COLO668 (cell line): ENCODE measurements at regions not wholly inside any gene's neighbourhood (a gene's known extent, or its start where the extent isn't known, plus 50 kb on each side); places are given as distances from the start of the nearest gene placed in this dataset.
A peak's percentile ranks its signal among the peaks of the same experiment; 100 is the strongest.

Experiments
- DNase-seq: peaks from one replicate; lab custom pipeline; 2025; ENCODE audit not compliant: unreplicated experiment; lab: John Stamatoyannopoulos, UW

GRCh38 chr15:29612096-29612495, 210.2 kb downstream of the TJP1 start:
- DNase-seq = no peak

- DNase-seq = no peak
Observed at GRCh38 chr15:29611057-29611456, 211.2 kb downstream of the TJP1 start.

- no peak for DNase-seq
Observed at GRCh38 chr15:29601811-29602210, 220.5 kb downstream of the TJP1 start.

DNA sequence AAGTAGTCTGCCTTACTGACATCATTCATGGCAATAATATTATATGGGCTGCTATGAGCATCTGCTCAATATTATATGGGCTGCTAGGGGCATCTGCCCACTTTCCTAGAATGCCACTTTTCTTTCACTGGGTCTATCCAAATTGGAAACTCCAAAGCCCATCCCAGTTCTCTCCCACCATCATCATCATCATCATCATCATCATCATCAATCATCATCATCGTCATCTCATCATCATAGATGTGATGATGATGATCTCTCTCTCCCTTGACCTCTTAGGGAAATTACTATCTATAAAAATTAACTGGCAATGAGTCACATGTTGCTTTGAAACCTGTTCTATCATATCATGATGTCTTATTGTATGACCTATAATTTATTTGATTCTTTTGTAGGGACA, 222.0 kb downstream of the TJP1 start:
- DNase-seq = no peak

DNA sequence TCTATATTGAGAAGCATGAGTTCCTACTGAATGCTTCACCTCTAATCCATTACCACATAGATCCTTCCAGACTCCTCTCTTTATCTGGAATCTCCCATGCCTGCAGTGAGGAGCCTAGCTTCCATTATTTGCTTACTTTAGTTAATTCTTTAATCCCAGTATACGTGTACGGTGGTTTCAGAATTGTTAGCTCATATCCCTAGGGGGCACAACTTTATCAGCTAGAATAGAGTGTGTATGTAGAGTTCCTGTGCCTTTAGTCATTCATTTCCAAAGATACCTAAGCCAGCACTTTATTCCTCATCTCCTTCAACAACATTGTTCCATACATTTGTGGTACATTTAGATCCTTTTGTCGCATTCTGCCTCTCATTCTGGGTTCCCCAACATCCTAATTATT, 226.0 kb downstream of the TJP1 start:
- no peak for DNase-seq

- DNase-seq = no peak
Observed at GRCh38 chr15:29593629-29594028, 228.6 kb downstream of the TJP1 start.

DNA sequence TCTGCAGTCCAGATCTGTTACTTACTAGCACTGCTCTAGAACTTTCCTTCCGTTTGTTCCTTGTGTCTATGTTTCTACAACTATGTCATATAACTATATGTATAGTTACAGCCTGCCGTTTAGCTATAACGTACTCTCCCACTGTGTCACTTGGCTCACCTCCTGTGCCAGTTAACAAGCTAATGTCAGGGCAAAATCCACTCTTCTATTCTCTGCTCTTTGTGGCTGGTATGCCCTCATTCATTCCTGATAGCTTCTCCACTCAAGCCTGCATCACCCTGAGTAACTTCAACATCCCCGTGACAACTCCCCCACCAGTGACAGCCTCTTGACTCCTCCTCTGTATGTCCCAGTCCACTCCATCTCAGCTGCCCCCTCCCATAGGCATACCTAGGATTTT, 229.2 kb downstream of the TJP1 start:
- no peak for DNase-seq

GRCh38 chr15:29590701-29591100, 231.6 kb downstream of the TJP1 start:
- DNase-seq = no peak

DNA sequence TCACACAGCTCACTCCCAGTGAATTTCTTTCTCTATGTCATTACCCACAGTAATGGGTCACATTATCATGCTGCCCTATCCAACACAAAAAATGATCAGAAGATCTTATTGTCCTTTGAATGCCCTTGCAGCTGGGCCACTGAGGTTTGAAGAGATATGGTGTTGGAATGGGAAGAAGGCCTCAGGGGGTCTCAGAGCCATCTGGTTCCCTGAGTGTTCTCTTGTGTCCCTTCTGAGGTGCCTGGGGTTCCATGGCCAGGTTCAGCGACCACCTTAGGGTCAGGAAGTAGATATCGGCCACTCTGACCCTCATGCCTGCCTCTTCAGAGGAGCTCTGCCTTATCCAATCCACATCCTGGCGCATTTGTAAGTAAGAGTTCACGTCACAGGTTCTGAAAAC, 232.3 kb downstream of the TJP1 start:
- no peak for DNase-seq

GRCh38 chr15:29589416-29589815, 232.9 kb downstream of the TJP1 start:
- DNase-seq = no peak

DNA sequence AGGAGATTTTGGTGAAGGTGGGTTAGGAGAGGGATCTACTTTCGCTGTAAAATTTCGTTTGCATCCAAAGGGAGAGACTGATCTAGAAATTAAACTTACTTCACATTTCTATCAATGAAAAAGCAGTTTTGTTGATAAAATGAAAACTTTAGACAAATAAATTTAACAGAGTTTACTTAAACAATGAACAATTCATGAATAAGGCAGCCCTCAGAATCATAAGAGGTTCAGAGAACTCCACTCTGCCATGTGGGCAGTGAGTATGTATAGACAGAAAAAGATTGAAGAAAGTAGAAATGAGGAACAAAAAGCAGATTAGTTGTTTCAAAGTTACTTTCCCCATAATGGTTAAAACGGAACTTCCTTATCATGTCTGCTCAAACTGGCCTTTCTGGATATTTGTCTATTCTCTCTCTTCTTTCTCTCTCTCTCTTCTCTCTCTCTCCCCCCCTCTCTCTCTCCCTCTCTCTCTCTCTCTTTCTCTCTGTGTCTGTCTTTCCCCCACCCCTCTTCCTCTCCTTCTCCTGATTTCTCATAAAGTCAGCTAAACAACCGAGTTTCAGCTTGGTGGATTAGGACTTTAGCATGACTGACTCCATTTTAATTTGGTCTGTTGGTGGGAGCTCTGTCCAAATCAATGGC, 248.9 kb downstream of the TJP1 start:
- no peak for DNase-seq

DNA sequence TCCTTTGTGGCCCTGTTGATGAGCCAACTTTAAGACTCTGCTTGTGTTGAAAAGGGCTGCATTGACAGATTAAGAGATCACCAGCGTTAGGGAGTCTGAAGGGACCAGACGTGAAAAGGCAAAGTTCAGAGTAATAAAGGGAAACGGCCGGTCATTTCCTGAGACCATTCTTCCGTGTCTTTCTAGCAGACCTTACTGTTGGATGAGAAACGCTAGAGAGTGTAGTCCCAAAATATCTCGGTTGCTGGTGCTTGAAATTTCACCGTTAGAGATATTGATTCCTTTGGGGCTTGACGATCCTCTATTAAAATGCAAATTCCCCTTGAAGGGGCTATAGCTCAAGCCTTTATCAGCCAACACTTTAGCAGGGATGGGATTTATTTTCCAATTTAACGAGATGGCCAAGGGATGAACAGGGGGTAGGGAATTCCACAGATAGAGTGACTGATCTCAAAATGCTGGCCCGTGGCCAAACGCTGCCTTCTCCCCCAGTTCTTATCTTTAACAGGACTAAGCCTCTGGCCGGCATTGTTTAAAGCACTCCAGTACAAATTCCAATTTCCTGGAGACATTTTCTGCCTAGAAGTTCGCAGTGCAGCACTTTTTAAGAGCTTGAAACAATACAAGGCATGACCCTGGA, 250.4 kb downstream of the TJP1 start:
- peak; percentile 42 for DNase-seq

DNA sequence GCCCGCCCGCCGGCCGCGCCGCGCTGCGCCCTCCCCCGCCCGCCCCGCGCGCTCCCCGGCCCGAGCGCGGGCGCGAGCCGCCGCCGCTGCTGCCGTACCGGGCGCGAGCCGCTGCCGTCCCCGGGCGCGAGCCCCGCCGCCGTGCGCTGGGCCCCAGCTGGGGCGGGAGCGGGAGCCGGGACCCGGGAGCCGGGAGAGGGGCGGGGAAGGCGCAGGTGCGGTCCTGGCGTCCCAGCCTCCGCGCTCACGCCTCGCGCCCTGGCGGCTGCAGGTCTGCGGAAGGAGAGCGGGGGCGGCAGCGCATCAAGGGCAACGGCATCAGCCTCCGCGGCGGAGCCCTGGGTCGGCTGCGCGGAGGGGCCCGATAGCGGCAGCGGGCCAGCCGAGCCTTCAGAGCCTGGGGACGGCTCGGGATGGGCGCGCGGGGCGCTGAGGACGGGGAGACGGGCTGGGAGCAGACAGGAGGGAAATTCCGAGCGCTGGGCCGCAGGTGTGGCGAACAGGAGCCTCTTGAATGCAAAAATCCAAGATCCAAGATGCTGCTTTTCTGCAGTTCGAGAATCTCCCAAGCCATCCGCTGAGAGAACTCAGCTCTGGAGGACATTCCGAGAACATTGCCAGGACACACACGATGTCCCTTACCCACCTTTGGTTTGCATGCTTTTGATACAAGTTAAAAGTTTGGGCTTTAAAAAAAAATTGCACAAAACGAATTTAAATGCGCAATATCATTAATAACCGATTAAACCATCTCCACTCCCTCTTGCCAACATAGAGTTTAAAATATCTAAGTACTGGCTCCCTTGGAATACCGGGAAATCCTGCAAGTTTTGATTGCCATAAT, 251.1 kb downstream of the TJP1 start:
- peak; percentile 87 for DNase-seq

- peak; percentile 74 for DNase-seq
Observed at GRCh38 chr15:29570121-29570947, 251.9 kb downstream of the TJP1 start.

DNA sequence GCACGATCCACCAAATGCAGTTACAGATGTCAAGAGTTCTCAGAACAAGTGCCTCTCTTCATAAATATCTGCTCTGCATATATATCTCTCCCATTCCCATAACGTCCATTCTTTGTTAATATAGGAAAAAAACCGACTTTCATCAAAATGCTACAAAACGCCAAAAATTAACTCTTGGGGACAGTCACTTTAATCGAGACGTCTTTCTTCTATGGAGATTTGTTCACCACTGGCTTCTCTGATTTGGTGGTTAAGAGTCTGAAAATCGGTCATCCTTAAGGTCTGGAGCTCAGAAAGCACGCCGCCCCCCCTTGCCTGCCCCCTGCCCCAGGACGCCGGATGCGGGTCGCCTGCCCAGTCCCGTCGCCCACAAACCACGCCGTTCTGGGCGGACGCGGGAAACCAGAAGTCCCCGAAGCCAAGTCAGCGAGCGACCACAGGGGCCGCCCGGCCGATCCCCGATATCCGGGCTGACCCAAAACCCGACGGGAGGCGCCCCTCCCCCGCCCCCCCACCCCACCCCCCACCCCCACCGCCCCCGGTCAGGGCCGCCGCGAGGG, 252.7 kb downstream of the TJP1 start:
- peak; percentile 63 for DNase-seq

DNA sequence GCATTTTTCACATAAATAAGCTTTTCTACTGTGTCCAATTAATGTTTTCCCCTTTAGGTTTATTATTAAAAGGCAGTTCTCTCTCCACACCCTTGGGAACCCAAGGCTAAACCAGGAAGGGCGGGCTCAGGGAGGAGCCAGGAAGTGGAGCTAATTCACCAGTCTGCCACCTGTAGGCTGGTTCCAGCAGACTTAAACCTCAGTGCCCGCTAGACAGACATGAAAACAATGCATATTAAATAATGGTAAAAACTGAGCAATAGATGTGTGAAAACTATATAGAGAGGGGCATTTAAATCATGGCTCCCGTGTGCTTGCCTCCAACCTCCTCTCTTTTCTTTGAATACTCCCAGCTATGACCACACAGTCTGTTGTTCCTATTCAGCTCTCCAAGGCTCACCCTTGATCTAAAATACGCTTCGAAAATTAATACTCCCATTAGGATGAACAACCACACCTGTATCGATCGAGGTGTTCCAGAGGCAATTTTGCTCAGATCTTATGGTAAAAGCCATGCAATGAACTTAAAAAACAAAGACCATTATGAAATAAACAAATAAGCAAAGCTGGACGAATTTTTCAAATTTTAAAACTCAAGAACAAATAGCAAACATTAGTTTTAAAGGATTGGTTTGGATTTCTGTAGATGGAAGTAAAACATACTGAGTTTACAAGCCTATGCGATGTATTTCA, 253.3 kb downstream of the TJP1 start:
- DNase-seq = peak; percentile 71

- DNase-seq = no peak
Observed at GRCh38 chr15:29567336-29567735, 254.9 kb downstream of the TJP1 start.

- DNase-seq = peak; percentile 16
Observed at GRCh38 chr15:29566914-29567313, 255.4 kb downstream of the TJP1 start.

DNA sequence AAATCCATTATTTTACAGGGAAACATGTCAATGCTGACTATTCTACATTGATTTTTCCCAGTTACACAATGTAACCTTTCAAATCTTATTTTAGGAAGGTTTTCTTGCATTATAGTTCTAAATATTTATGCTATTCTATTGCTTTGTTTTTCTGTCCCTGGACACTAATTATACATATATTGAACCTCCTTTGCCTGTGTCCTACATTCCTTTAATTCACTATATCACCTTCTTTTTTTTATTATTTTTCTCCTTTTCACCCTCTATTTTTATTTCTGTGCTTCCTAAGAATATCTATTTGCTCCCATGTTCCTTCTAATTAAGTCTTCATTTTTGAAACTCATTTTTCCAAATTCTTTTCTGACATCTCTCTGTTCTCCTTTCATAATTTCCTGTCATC, 259.2 kb downstream of the TJP1 start:
- no peak for DNase-seq

- no peak for DNase-seq
Observed at GRCh38 chr15:29560896-29561295, 261.4 kb downstream of the TJP1 start.
